Osteoblast (primary cell): ENCODE measurements at regions not wholly inside any gene's neighbourhood (a gene's known extent, or its start where the extent isn't known, plus 50 kb on each side); places are given as distances from the start of the nearest gene placed in this dataset.

Experiments
- DNase-seq: peaks from one replicate; pipeline ENCODE4 v3.0.0; 2011; ENCODE audit warnings: low spot score, mixed read lengths; ENCODE audit not compliant: insufficient read length; ENCODE audit errors: missing footprints
- H2AFZ ChIP-seq: 2 replicates; pipeline ENCODE4 v1.6.0; 2011; ENCODE audit warnings: mild to moderate bottlenecking, low read length
- H3K27ac ChIP-seq: 2 replicates; pipeline ENCODE4 v1.5.1; 2011; ENCODE audit warnings: mild to moderate bottlenecking, low read depth, low read length, moderate library complexity
- H3K27me3 ChIP-seq: 2 replicates; pipeline ENCODE4 v1.6.0; 2012; ENCODE audit warnings: mild to moderate bottlenecking, control low read depth, inconsistent platforms, low read length, moderate library complexity; ENCODE audit not compliant: insufficient read depth
- H3K36me3 ChIP-seq: 2 replicates; pipeline ENCODE4 v1.5.1; 2011; ENCODE audit warnings: mild to moderate bottlenecking, low read length, control low read depth, moderate library complexity; ENCODE audit not compliant: insufficient read depth
- H3K4me1 ChIP-seq: 2 replicates; pipeline ENCODE4 v1.5.1; 2011; ENCODE audit warnings: mild to moderate bottlenecking, low read length, control low read depth, moderate library complexity; ENCODE audit not compliant: insufficient read depth
- H3K4me2 ChIP-seq: 2 replicates; pipeline ENCODE4 v1.6.0; 2011; ENCODE audit warnings: mild to moderate bottlenecking, low read length; ENCODE audit not compliant: insufficient read depth
- H3K4me3 ChIP-seq: fragments of 200-600 bp; sonication (generic); 3 replicates; pipeline ENCODE4 v1.5.1; 2012; ENCODE audit warnings: mild to moderate bottlenecking, low read length, inconsistent platforms; ENCODE audit not compliant: insufficient read depth
- H3K79me2 ChIP-seq: 2 replicates; pipeline ENCODE4 v1.6.0; 2012; ENCODE audit warnings: mild to moderate bottlenecking, low read length, control low read depth, inconsistent platforms; ENCODE audit not compliant: insufficient read depth
- H3K9me3 ChIP-seq: 2 replicates; pipeline ENCODE4 v1.5.1; 2011; ENCODE audit warnings: low read depth, low read length, control low read depth
- H4K20me1 ChIP-seq: 2 replicates; pipeline ENCODE4 v1.6.0; 2012; ENCODE audit warnings: mild to moderate bottlenecking, low read length, control low read depth; ENCODE audit not compliant: insufficient read depth
- TF ChIP-seq, protein P1 (sequence below): IDR thresholded peaks from 2 replicates; pipeline ENCODE4 v1.5.1; 2011; ENCODE audit warnings: mild to moderate bottlenecking, low read depth, low read length, moderate library complexity; ENCODE audit errors: extremely low read depth

DNA sequence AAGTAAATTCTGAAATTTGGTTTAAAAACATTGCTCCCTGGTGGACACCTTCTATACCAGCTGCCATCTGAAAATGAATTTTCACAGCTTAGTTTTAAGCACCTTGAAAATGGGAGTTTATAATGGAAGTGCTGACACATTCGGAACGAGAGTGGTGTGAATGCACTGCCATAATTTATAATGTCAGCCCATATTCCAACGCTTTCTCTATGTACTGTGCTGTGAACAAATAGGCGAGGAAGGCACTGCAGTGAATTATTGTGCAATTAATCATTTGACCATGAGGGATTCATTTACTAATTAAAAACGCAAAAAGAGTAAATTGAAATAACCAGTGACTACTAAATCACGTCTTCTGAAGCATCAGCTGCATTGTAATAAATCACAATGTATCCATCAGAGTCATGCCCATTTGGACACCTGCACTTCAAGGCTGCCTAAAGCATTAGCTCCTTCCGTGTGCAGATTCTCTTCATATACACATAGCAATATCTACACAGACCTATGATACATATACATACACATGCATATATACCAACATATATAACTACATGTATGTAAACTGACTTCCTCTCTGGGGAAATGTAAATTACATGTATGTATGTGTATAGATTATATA is 699.8 kb downstream of the GALR1 start:
- Histone ChIP-seq H2AFZ (no peak overlapping the region), H3K27ac (no peak overlapping the region), H3K9me3 (no peaks in the 10 kb centered on the region), H3K4me3 (no peak overlapping the region), H3K4me1 (no peaks in the 10 kb centered on the region), H3K27me3 (no peaks in the 10 kb centered on the region), H3K79me2 (no peaks in the 10 kb centered on the region), H4K20me1 (no peaks in the 10 kb centered on the region), H3K36me3 (no peaks in the 10 kb centered on the region), H3K4me2 (no peak overlapping the region)
- TF ChIP-seq, protein P1, sequence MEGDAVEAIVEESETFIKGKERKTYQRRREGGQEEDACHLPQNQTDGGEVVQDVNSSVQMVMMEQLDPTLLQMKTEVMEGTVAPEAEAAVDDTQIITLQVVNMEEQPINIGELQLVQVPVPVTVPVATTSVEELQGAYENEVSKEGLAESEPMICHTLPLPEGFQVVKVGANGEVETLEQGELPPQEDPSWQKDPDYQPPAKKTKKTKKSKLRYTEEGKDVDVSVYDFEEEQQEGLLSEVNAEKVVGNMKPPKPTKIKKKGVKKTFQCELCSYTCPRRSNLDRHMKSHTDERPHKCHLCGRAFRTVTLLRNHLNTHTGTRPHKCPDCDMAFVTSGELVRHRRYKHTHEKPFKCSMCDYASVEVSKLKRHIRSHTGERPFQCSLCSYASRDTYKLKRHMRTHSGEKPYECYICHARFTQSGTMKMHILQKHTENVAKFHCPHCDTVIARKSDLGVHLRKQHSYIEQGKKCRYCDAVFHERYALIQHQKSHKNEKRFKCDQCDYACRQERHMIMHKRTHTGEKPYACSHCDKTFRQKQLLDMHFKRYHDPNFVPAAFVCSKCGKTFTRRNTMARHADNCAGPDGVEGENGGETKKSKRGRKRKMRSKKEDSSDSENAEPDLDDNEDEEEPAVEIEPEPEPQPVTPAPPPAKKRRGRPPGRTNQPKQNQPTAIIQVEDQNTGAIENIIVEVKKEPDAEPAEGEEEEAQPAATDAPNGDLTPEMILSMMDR = no peak
- no peak for DNase-seq

DNA sequence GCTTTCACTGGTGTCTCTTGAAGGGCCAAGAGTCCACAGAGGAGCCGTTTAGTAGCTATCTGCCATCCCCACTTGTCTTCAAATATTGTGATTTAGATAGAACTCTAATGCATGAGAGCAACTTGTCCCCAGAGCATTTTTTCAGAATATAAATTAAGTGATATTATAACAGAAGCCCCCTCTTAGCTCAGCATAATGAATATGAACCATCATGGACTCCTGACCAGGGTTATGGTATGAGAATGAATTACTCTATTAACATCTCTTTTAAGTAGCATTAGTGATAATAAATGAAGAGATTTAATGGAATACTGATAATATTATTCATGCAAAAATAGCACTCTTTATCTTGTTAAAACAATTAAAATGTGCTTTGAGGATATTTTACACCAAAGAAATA is 709.6 kb downstream of the GALR1 start:
- TF ChIP-seq, protein P1 = no peak
- H3K4me2 ChIP-seq = no peak overlapping the region
- no peaks in the 10 kb centered on the region for H4K20me1 ChIP-seq
- H2AFZ ChIP-seq = no peak overlapping the region
- no peak for DNase-seq
- no peaks in the 10 kb centered on the region for H3K4me1 ChIP-seq
- no peaks in the 10 kb centered on the region for H3K79me2 ChIP-seq
- H3K4me3 ChIP-seq = no peak overlapping the region
- H3K27ac ChIP-seq = no peak overlapping the region
- H3K9me3 ChIP-seq = no peaks in the 10 kb centered on the region
- no peaks in the 10 kb centered on the region for H3K36me3 ChIP-seq
- H3K27me3 ChIP-seq = no peaks in the 10 kb centered on the region

DNA sequence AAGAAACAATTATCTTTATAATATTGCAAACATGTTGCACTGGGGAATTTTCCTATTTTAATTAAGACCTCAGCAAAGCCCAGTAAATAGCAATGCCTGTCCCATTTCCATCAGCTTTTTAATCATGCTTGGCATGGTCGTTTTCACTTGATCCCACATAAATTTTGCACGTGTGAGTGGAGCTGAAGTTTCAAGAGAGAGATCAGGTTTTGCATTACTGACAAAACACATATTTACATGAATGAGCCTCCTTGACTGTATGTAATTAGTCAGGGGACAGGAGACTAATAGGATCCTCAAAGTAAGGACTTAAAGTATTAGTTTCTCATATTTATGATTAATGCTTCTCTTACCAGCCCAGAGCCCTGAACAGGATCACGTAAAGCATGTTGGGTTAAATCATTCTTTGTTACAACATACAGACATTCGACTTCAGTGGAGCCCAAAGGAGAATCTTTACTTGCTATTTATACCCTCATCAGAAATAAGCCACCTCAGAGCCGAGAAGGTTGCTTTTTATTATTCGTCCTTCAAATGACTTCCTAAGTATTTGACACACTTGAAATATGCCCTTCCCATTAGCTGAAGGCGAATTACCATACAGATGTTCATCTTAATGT is 711.3 kb downstream of the GALR1 start:
- Histone ChIP-seq H3K4me3 (no peak overlapping the region), H3K79me2 (no peaks in the 10 kb centered on the region), H3K36me3 (no peaks in the 10 kb centered on the region), H4K20me1 (no peaks in the 10 kb centered on the region), H3K27me3 (no peaks in the 10 kb centered on the region), H3K27ac (no peak overlapping the region), H3K9me3 (no peaks in the 10 kb centered on the region), H2AFZ (no peak overlapping the region), H3K4me1 (no peaks in the 10 kb centered on the region), H3K4me2 (no peak overlapping the region)
- TF ChIP-seq, protein P1 = no peak
- no peak for DNase-seq

DNA sequence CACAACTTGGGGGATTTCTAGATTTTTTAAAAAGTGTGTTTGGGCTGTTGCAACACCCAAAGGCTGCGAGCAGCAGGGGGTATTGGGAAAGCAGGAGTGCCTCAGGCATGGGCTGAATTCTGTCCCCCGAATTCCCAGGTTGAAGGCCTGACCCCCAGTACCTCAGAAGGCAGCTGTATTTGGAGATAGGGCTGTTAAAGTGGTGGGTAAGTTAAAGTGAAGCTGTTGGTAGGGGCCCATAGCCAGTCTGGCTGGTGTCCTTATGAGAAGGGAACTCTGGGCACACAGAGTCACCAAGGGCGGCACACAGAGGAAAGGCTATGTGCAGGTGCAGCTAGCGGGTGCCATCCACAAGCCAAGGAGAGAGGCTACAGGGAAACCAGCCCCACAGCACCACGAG is 717.4 kb downstream of the GALR1 start:
- Histone ChIP-seq H3K27me3 (no peaks in the 10 kb centered on the region), H3K4me3 (no peak overlapping the region), H3K36me3 (no peaks in the 10 kb centered on the region), H3K4me2 (no peak overlapping the region), H3K9me3 (no peaks in the 10 kb centered on the region), H3K4me1 (no peaks in the 10 kb centered on the region), H4K20me1 (no peaks in the 10 kb centered on the region), H2AFZ (no peak overlapping the region), H3K27ac (no peak overlapping the region), H3K79me2 (no peaks in the 10 kb centered on the region)
- DNase-seq = no peak
- TF ChIP-seq, protein P1 = no peak
